ENCODE measurements at regions not wholly inside any gene's neighbourhood (a gene's known extent, or its start where the extent isn't known, plus 50 kb on each side); places are given as distances from the start of the nearest gene placed in this dataset.
A peak's percentile ranks its signal among the peaks of the same experiment; 100 is the strongest.

DNA sequence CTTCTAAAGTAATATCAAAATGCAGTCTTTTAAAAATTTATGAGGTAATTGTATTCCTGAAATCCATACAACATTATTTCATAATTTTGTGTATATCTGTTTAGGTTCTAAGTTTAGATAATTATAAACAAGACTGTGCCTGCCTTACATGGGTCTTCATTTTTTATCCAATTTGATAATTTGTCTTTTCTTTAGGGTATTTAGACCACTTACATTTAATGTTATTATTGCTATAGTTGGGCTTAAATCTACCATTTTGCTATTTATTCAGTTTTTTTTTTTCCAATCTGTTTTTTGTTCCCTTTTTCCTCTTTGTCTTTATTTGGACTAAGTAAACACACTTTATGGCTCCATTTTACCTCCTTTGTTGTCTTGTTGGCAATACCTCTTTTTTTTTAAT, 312.5 kb upstream of the MEX3C start:
- intact Hi-C loops (cut with micrococcal nuclease; ENCODE audit: unreplicated experiment), result no loop called here
- no peaks in the 10 kb centered on the region for H3K36me3 Mint-ChIP-seq (ENCODE audit: insufficient read depth, unreplicated experiment)
- no peaks in the 10 kb centered on the region for H3K9me3 Mint-ChIP-seq (ENCODE audit: low read depth, unreplicated experiment)
- BruUV-seq (replicated peaks), result no TSS peak
- TF ChIP-seq, protein P1, sequence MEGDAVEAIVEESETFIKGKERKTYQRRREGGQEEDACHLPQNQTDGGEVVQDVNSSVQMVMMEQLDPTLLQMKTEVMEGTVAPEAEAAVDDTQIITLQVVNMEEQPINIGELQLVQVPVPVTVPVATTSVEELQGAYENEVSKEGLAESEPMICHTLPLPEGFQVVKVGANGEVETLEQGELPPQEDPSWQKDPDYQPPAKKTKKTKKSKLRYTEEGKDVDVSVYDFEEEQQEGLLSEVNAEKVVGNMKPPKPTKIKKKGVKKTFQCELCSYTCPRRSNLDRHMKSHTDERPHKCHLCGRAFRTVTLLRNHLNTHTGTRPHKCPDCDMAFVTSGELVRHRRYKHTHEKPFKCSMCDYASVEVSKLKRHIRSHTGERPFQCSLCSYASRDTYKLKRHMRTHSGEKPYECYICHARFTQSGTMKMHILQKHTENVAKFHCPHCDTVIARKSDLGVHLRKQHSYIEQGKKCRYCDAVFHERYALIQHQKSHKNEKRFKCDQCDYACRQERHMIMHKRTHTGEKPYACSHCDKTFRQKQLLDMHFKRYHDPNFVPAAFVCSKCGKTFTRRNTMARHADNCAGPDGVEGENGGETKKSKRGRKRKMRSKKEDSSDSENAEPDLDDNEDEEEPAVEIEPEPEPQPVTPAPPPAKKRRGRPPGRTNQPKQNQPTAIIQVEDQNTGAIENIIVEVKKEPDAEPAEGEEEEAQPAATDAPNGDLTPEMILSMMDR (IDR thresholded peaks at IDR 0.05; ENCODE audit: unreplicated experiment), result no peak
- no peak overlapping the region for H3K27ac Mint-ChIP-seq (ENCODE audit: unreplicated experiment)
- no peaks in the 10 kb centered on the region for H3K27me3 Mint-ChIP-seq (ENCODE audit: unreplicated experiment)
- CTCF ChIA-PET, result no interaction called here
- peaks cover 16% of the 10 kb centered on the region for H3K4me1 Mint-ChIP-seq (ENCODE audit: low read depth, unreplicated experiment)
- DNase-seq, result no peak
- no peak overlapping the region for H3K4me3 Mint-ChIP-seq (ENCODE audit: low read depth, unreplicated experiment)

DNA sequence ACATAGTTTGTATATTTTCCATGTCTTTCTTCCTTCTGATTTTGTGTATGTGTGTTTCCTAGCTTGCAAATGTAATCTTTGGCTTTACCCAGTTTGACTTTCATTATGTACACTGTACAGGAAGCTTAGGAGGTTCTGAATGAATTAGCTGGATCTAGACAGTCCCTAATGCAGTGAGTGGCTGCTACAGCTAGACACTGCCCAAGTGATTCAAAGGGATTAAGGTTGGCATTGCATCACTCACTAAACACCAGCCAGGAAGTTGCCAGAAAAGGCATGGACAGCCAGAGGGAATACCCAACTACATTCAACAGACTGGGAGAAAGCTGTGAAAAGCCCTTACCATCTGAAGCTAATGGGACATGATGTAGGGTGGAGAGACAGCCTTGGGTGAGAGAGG, 316.0 kb upstream of the MEX3C start:
- TF ChIP-seq, protein P1 (IDR thresholded peaks at IDR 0.05; ENCODE audit: unreplicated experiment), result no peak
- CTCF ChIA-PET, result interaction anchor here (0.5 to 0.7 kb wide), 2 partner anchors 406 to 586 kb away, joined by 3 read pairs; no protein-coding TSS in a partner anchor
- intact Hi-C loops (cut with micrococcal nuclease; ENCODE audit: unreplicated experiment), result no loop called here
- Mint-ChIP-seq H3K4me1 (ENCODE audit: low read depth, unreplicated experiment) (peaks cover 16% of the 10 kb centered on the region), H3K4me3 (ENCODE audit: low read depth, unreplicated experiment) (no peak overlapping the region), H3K36me3 (ENCODE audit: insufficient read depth, unreplicated experiment) (no peaks in the 10 kb centered on the region), H3K27me3 (ENCODE audit: unreplicated experiment) (no peaks in the 10 kb centered on the region), H3K27ac (ENCODE audit: unreplicated experiment) (peak overlapping the region; percentile 64), H3K9me3 (ENCODE audit: low read depth, unreplicated experiment) (no peaks in the 10 kb centered on the region)
- no peak for DNase-seq
- no TSS peak for BruUV-seq (replicated peaks)

DNA sequence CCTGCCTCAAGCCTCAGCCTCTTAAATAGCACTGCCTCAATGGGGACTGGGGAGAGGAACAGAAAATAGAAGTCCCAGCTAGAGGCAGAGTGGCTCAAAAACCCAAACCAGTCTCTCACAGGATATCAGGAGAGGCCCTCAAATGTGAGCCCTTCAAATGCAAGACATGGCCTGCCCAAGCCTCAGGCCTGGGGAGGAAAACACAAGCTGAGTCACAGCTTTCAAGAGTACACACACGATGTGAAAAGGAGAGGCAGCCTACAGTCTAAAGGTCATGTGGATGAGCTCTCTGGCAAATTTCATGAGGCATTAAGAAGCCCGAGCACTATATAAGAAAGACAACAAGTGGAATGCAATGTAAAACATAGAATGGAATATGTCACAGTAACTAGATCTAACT, 316.6 kb upstream of the MEX3C start:
- Mint-ChIP-seq H3K27me3 (ENCODE audit: unreplicated experiment) (no peaks in the 10 kb centered on the region), H3K36me3 (ENCODE audit: insufficient read depth, unreplicated experiment) (no peaks in the 10 kb centered on the region), H3K27ac (ENCODE audit: unreplicated experiment) (peak overlapping the region; percentile 64), H3K4me3 (ENCODE audit: low read depth, unreplicated experiment) (no peak overlapping the region), H3K9me3 (ENCODE audit: low read depth, unreplicated experiment) (no peaks in the 10 kb centered on the region), H3K4me1 (ENCODE audit: low read depth, unreplicated experiment) (peaks cover 16% of the 10 kb centered on the region)
- intact Hi-C loops (cut with micrococcal nuclease; ENCODE audit: unreplicated experiment), result no loop called here
- CTCF ChIA-PET, result interaction anchor here (0.5 kb wide), 1 partner anchor 586 kb away, joined by 3 read pairs; no protein-coding TSS in a partner anchor
- no peak for DNase-seq
- BruUV-seq (replicated peaks), result no TSS peak
- TF ChIP-seq, protein P1 (IDR thresholded peaks at IDR 0.05; ENCODE audit: unreplicated experiment), result no peak

DNA sequence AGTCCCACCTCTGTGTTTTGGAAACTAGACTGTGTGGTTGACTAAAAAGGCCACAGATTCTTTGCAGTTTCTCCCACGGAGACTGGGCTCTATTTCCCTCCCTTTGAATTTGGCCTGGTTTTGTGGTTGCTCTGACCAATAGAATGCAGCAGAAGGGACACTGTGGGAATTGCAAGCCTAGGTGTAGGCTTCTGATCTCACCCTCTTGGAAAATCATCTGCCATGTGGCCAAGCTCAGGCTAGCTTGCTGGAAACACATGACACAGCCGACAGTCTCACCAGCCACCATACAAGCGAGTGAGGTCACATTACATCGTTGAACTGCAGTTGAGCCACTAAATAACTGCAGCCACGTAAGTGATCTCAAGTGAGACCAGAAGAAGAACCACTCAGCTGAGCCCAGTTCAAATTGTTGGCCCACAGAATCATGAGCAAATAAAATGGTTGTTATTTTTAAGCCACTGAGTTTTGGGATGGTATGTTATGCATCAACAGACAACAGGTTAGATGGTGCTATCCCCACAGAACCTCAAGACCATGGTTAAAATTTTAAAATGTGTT, 319.1 kb upstream of the MEX3C start:
- intact Hi-C loops (cut with micrococcal nuclease; ENCODE audit: unreplicated experiment), result no loop called here
- no peaks in the 10 kb centered on the region for H3K36me3 Mint-ChIP-seq (ENCODE audit: insufficient read depth, unreplicated experiment)
- TF ChIP-seq, protein P1 (IDR thresholded peaks at IDR 0.05; ENCODE audit: unreplicated experiment), result no peak
- H3K4me1 Mint-ChIP-seq (ENCODE audit: low read depth, unreplicated experiment), result peaks cover 16% of the 10 kb centered on the region
- H3K9me3 Mint-ChIP-seq (ENCODE audit: low read depth, unreplicated experiment), result no peaks in the 10 kb centered on the region
- no peak for DNase-seq
- no TSS peak for BruUV-seq (replicated peaks)
- no peaks in the 10 kb centered on the region for H3K27me3 Mint-ChIP-seq (ENCODE audit: unreplicated experiment)
- CTCF ChIA-PET, result no interaction called here
- H3K4me3 Mint-ChIP-seq (ENCODE audit: low read depth, unreplicated experiment), result no peak overlapping the region
- no peak overlapping the region for H3K27ac Mint-ChIP-seq (ENCODE audit: unreplicated experiment)

All from Calu3 (cell line).